ENCODE measurements at regions not wholly inside any gene's neighbourhood (a gene's known extent, or its start where the extent isn't known, plus 50 kb on each side); places are given as distances from the start of the nearest gene placed in this dataset.

- no TSS peak for BruUV-seq (replicated peaks)
- in situ Hi-C loops (cut with MboI) = no loop called here
- no peak overlapping the region for H3K9ac ChIP-seq (ENCODE audit: control insufficient read depth, insufficient read depth, low read length)
- H3K79me2 ChIP-seq (ENCODE audit: control insufficient read depth, insufficient read depth, low read length) = no peaks in the 10 kb centered on the region
- no peak for ATAC-seq
- no peak for DNase-seq (ENCODE audit: low read depth, low spot score)
- RAD21 ChIA-PET (ENCODE audit: unreplicated experiment) = no interaction called here
- TF ChIP-seq LARP7 (IDR thresholded peaks at IDR 0.05) (no peak), RELA (IDR thresholded peaks at IDR 0.05; ENCODE audit: borderline replicate concordance, partially characterized antibody) (no peak), GABPA (IDR thresholded peaks at IDR 0.05; ENCODE audit: low read depth) (no peak), DPF2 (IDR thresholded peaks at IDR 0.05) (no peak), KLF5 (IDR thresholded peaks at IDR 0.05; ENCODE audit: partially characterized antibody) (no peak), TBL1XR1 (IDR thresholded peaks at IDR 0.05; ENCODE audit: low read depth, low read length) (no peak), ZBED1 (IDR thresholded peaks at IDR 0.05; ENCODE audit: borderline replicate concordance) (no peak), ZNF274 (IDR thresholded peaks at IDR 0.05; ENCODE audit: insufficient read depth, insufficient read length) (no peak), FOS (IDR thresholded peaks at IDR 0.05; ENCODE audit: borderline replicate concordance, extremely low read depth, insufficient read length) (no peak), SRF (IDR thresholded peaks at IDR 0.05; ENCODE audit: low read depth in 2 of 2, low read length in 2 of 2) (no peak)
- TF ChIP-seq, protein P1, sequence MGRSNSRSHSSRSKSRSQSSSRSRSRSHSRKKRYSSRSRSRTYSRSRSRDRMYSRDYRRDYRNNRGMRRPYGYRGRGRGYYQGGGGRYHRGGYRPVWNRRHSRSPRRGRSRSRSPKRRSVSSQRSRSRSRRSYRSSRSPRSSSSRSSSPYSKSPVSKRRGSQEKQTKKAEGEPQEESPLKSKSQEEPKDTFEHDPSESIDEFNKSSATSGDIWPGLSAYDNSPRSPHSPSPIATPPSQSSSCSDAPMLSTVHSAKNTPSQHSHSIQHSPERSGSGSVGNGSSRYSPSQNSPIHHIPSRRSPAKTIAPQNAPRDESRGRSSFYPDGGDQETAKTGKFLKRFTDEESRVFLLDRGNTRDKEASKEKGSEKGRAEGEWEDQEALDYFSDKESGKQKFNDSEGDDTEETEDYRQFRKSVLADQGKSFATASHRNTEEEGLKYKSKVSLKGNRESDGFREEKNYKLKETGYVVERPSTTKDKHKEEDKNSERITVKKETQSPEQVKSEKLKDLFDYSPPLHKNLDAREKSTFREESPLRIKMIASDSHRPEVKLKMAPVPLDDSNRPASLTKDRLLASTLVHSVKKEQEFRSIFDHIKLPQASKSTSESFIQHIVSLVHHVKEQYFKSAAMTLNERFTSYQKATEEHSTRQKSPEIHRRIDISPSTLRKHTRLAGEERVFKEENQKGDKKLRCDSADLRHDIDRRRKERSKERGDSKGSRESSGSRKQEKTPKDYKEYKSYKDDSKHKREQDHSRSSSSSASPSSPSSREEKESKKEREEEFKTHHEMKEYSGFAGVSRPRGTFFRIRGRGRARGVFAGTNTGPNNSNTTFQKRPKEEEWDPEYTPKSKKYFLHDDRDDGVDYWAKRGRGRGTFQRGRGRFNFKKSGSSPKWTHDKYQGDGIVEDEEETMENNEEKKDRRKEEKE (IDR thresholded peaks at IDR 0.05) = no peak
- TF ChIP-seq, protein P2, sequence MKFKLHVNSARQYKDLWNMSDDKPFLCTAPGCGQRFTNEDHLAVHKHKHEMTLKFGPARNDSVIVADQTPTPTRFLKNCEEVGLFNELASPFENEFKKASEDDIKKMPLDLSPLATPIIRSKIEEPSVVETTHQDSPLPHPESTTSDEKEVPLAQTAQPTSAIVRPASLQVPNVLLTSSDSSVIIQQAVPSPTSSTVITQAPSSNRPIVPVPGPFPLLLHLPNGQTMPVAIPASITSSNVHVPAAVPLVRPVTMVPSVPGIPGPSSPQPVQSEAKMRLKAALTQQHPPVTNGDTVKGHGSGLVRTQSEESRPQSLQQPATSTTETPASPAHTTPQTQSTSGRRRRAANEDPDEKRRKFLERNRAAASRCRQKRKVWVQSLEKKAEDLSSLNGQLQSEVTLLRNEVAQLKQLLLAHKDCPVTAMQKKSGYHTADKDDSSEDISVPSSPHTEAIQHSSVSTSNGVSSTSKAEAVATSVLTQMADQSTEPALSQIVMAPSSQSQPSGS (IDR thresholded peaks at IDR 0.05; ENCODE audit: low read length) = no peak
- no peak for FAIRE-seq
- no peak overlapping the region for H3K4me2 ChIP-seq (ENCODE audit: control insufficient read depth, insufficient read depth)
- H3K4me1 ChIP-seq (ENCODE audit: control insufficient read depth, insufficient read depth, low read length) = no peaks in the 10 kb centered on the region
- H3K4me3 ChIP-seq = no peak overlapping the region
- H3K36me3 ChIP-seq (ENCODE audit: control insufficient read depth in 2 of 2, insufficient read depth in 2 of 2, low read length in 1 of 2) = no peaks in the 10 kb centered on the region
- POLR2A ChIA-PET = no interaction called here
- H2AFZ ChIP-seq (ENCODE audit: control insufficient read depth, low read depth, low read length) = no peak overlapping the region
- CTCF ChIA-PET = no interaction called here
- no peak overlapping the region for H3K27ac ChIP-seq (ENCODE audit: control insufficient read depth, insufficient read depth)
- no peaks in the 10 kb centered on the region for H3K9me3 ChIP-seq (replicated peaks; ENCODE audit: control insufficient read depth, insufficient read depth, low read length)
- 27% methylated on average over 3 of the region's 3 CpGs for WGBS (ENCODE audit: insufficient coverage, insufficient replicate concordance, low lambda C conversion rate, missing lambda C conversion rate)
- intact Hi-C loops (cut with micrococcal nuclease; ENCODE audit: unreplicated experiment) = no loop called here
- H3K27me3 ChIP-seq (replicated peaks in 1 of 2; ENCODE audit: control insufficient read depth in 2 of 2, insufficient read depth in 2 of 2, low read length in 1 of 2) = no peaks in the 10 kb centered on the region
- SMC1A ChIA-PET (ENCODE audit: uncharacterized antibody, unreplicated experiment) = no interaction called here
- H4K20me1 ChIP-seq (ENCODE audit: control insufficient read depth, insufficient read depth) = no peaks in the 10 kb centered on the region
Measured at GRCh38 chr17:68661265-68662036, 60.3 kb upstream of the FAM20A start.
